GM18498 (cell line): ENCODE measurements at regions not wholly inside any gene's neighbourhood (a gene's known extent, or its start where the extent isn't known, plus 50 kb on each side); places are given as distances from the start of the nearest gene placed in this dataset.

Experiments
- ATAC-seq: cut with Tn5 transposase; IDR thresholded peaks from one replicate; pipeline ENCODE4 v1.9.1; 2021; ENCODE audit warnings: mild to moderate bottlenecking, moderate library complexity; ENCODE audit not compliant: unreplicated experiment

- no peak for ATAC-seq
These were observed 995.3 kb downstream of the OTOL1 start for GRCh38 chr3:162491952-162492351.

DNA sequence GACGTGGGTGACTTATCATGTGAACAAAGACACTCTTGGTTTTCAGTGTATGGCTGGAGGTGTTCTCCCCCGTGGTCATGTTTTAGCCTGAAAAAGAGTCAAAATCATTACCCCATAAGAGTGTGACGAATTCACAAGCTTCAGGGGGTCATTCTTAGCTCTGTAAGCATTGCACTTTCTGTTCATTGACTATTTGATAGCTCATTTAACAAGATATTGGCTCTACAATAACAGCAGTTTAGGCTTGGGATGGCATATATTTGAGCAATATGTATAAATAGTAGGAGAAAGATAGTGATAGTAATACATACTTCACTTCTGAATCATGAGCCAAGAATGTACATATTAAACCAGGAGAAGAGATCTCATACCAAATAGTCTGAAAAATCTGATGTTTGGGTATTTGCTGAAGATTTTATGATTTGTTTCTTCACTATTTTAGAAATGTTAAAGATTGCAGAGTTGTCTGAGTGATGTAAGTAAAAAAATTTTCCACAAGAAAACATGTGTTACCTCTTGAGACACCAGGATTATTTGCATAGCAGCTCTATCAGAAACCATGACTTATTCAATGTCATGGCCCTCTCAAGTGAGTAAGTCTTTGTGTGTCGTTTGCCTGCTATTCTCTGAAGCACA lies 996.0 kb downstream of the OTOL1 start:
- no peak for ATAC-seq

- ATAC-seq, result no peak
These were observed 1002.0 kb downstream of the OTOL1 start for GRCh38 chr3:162498626-162499025.

DNA sequence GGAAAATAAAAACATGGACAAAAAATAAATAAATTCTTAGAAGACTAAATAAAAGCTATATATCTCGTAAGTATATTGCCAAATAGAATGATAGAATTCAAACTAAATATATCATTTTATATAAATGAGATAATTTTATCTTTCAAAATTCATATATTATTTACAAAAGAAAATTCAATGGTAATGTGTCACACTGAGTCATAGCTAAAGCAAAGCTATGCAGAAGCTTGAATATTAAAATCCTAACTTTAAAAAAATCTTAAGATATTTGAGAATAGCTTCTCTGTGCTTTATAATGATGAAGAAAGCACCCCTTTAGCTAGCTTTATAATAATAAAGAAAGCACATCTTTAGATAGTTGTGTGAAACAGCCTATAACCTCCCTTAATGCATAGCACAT lies 1010.8 kb downstream of the OTOL1 start:
- no peak for ATAC-seq

DNA sequence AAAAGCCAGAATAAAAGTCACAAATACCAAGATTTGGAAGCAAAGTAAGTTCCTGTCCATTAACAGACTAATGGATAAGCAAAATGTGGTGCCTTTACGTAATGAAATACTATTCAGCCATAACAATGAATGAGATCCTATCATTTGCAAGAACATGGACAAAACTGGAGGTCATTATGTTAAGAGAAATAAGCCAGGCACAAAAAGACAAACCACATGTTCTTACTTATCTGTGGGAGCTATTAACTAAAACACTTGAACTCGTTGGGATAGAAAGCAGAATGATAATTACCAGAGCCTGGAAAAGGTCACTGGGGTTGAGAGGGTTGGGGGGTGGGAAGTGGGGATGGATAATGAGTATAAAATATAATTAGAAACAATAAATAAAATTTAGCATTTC lies 1015.9 kb downstream of the OTOL1 start:
- ATAC-seq, result no peak

GRCh38 chr3:162517110-162517509 lies 1020.5 kb downstream of the OTOL1 start:
- ATAC-seq, result no peak

- ATAC-seq, result no peak
These were observed 1025.1 kb downstream of the OTOL1 start for GRCh38 chr3:162521669-162522068.

DNA sequence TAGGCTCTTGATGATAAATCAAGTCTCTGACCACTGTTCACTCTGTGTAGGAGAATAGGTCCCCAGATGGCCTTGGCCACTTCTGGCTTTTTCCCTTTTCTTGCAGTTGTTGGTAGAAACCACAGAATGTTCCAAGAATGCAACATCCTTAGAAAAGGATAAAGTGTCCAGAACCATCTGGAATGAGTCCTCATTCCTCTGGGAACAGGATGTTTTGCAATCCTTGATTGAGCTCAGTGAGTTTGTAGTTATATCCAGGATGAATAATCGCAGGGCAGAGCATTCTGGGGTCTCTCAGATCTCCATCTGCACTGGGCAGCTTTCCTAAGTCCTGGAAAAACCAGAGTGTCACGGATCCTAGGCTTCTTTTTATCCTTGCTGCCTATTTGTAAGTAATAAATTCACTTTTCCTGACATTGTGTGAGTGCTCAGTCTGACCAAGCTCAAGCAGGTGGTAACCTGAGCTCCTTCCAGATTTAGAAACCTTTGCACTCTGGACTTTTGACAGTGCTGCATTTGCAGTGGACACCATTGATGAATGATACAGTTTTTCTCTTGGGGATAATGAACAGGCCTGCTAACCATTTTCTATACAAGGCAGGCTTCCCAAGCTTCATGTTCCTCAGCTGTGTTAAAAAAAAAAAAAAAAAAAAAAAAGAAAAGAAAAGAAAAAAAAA lies 1028.6 kb downstream of the OTOL1 start:
- ATAC-seq, result no peak

DNA sequence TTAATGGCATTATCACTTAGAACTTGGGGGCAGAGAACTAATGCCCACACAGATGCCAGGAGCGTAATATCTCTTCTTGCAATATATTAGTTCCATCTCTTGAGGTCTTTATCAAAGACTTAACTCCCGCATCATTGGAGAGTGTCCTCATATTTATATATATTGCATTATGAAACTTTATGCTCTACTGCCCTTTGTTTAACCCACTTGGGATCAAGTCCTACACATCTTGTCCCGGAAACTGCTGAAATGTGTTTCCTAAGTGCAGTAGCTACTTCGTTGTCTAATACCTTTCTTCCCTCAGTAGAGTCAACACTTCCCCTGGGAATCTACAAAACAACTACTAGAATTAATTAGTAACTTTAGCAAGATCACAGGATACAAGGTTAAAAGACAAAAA lies 1029.2 kb downstream of the OTOL1 start:
- no peak for ATAC-seq

DNA sequence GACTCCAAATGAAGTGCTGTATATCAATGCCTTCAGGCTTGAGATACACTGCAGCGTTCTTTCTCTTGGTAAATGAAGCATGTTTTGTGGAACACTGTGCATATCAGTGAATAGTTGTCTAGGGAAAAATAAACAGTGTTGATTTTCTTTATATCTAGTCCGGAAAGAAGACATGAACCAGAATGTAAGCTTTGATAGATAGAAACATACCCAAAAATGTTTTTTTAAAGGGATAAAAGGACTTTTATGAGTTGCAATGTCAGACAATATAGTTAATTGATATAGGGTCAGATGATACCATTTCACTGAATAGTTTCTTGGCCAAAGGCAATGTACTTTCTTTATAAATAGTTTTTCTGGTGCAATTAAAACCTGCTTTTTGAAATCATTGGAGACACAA lies 1037.8 kb downstream of the OTOL1 start:
- no peak for ATAC-seq

DNA sequence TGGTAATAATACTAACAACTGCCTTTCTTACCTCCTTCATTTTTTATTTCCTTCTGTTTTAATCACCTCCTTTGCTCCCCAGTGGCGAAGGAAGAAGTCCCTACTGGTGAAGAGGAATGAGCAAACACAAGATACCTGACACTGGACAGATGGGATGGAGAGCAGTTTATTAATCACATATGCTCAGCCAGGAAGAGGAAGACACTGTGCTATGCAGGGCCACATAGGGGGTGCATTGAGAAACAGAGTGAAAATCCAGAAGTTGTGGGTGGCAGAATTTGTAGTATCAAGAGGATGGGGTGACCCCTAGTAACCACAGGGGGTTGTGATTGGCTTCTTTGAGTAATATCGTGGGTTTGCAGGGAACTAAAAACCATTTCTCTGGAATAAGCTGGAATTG lies 1041.9 kb downstream of the OTOL1 start:
- no peak for ATAC-seq

- no peak for ATAC-seq
These were observed 1042.3 kb downstream of the OTOL1 start for GRCh38 chr3:162538906-162539305.

DNA sequence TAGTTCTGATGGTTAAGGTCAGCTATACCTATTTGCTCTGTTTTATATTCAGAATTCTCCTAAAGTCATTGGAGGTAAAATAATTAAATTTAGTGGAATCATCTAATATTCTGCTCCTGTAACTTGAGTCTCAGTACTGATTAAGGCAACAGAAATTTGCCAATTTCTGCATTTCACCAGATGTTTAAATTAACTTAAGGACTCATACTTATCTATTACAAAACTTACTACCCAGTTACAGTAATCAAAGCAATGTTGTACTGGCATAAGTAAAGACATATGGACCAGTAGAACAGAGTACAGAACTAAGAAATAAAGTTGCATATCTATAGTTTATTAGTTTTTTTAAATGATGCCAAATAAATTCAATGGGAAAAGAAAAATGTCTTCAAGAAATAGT lies 1043.8 kb downstream of the OTOL1 start:
- ATAC-seq, result no peak

DNA sequence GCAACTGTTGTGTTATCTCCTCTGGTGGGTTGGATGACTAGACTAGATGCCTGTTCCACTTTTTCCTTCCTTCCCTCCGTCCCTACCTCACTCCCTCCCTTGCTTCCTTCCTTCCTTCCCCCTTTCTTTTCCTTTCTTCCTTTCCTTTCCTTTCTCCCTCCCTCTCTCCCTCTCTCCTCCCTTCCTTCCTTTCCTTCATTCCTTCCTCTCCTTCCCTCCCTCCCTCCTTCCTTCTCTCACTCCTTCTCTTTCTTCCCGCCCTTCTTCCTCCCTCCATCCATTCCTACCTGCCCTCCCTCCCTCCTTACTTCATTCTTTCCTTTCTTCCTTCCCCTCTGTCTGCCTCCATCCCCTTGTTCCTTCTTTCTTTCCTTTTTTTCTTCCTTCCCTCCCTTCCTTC lies 1045.3 kb downstream of the OTOL1 start:
- no peak for ATAC-seq

- ATAC-seq, result no peak
These were observed 1047.6 kb downstream of the OTOL1 start for GRCh38 chr3:162544246-162544645.

DNA sequence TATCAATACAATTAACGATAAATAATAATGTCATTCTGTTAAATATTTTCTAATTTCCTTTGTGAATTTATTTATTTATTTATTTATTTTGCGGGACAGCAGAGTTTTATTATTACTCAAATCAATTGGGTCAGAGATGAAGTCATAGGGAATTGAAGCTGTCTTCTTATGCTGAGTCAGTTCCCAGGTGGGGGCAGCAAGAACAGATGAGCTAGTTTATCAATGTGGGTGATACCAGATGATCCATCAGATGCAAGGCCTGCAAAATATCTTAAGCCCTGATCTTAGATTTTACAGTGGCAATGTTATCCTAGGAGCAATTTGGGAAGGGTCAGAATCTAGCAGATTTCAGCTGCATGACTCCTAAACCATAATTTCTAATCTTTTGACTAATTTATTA lies 1050.3 kb downstream of the OTOL1 start:
- no peak for ATAC-seq

DNA sequence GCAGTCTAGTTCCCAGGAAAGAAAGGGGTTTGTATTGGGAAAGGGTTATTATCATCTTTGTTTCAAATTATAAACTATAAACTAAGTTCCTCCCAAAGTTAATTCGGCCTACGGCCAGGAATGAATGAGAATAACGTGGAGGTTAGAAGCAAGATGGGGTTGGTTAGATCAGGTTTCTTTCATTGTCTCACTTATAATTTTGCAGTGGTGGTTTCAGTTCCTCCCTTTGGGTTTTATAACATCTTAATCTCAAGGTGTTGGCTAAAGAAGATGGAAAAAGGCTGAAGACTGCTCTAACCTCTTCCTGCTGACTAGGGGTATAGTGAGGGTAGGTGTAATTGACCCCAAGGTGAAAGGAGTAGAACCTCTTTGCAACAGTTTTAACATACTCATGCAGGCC lies 1050.7 kb downstream of the OTOL1 start:
- ATAC-seq, result no peak

GRCh38 chr3:162555761-162556160 lies 1059.2 kb downstream of the OTOL1 start:
- ATAC-seq, result no peak

DNA sequence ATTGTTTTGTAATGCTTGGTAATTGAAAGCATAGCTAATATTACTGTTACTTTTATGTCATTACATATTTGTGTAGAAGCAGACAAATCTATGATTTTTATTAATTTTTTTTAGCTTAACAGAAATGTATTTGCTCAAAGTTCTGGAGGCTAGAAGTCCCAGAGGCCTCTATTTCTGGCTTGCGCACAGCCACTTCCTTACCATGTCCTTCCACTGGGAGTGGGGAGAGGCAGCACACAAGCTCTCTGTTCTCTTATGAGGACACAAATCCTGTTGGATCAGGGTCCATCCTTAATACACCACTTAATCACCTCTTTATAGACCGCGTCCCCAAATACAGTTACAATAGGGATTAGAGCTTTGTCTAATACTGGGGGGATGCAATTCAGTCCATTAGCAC lies 1061.4 kb downstream of the OTOL1 start:
- no peak for ATAC-seq

- no peak for ATAC-seq
These were observed 1072.1 kb downstream of the OTOL1 start for GRCh38 chr3:162568706-162569105.

DNA sequence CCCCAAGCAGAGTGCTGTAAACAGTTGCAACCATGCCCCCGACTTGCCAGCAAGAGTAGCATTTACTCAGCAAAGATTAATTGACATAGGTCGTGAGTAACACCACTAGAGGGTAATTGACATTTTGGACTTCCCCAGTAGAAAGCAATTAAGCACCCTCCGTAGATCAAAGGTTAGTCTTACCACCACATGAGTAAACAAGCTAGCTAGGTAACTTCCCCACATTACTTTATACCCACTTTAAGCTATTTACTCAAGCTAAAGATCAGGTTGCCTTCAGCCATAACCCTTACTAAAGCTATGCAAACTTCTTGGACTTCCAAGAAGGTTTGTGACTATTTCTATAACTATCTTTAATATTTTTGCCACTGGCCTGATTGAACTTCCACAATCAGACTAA lies 1072.7 kb downstream of the OTOL1 start:
- no peak for ATAC-seq

- ATAC-seq, result no peak
These were observed 1088.4 kb downstream of the OTOL1 start for GRCh38 chr3:162584986-162585385.

GRCh38 chr3:162586591-162586990 lies 1090.0 kb downstream of the OTOL1 start:
- no peak for ATAC-seq
